ENCODE measurements at regions not wholly inside any gene's neighbourhood (a gene's known extent, or its start where the extent isn't known, plus 50 kb on each side); places are given as distances from the start of the nearest gene placed in this dataset.

GRCh38 chr6:150725795-150726194 is 126.1 kb downstream of the PLEKHG1 start:
- peaks cover 0 to 5% of the 10 kb centered on the region in 2 donors for H3K4me1 ChIP-seq
- H3K27ac ChIP-seq: no peak overlapping the region
- TF ChIP-seq CTCF (IDR thresholded peaks at IDR 0.05): no peak
- no peaks in the 10 kb centered on the region for H3K9me3 ChIP-seq
- H3K36me3 ChIP-seq: no peaks in the 10 kb centered on the region
- no peak for DNase-seq (ENCODE audit: low spot score)
- no peaks in the 10 kb centered on the region for H3K27me3 ChIP-seq
- no peak overlapping the region for H3K4me3 ChIP-seq

GRCh38 chr6:150729188-150729748 is 129.6 kb downstream of the PLEKHG1 start:
- Histone ChIP-seq H3K9me3 (no peaks in the 10 kb centered on the region), H3K27me3 (no peaks in the 10 kb centered on the region), H3K36me3 (no peaks in the 10 kb centered on the region), H3K4me3 (no peak overlapping the region), H3K27ac (no peak overlapping the region), H3K4me1 (no peaks in the 10 kb centered on the region)
- no peak for TF ChIP-seq CTCF (IDR thresholded peaks at IDR 0.05)
- no peak for DNase-seq (ENCODE audit: low spot score)

- DNase-seq (ENCODE audit: low spot score): no peak
- Histone ChIP-seq H3K4me1 (no peaks in the 10 kb centered on the region), H3K9me3 (no peaks in the 10 kb centered on the region), H3K27ac (no peak overlapping the region), H3K27me3 (no peaks in the 10 kb centered on the region), H3K4me3 (no peak overlapping the region), H3K36me3 (no peaks in the 10 kb centered on the region)
- no peak for TF ChIP-seq CTCF (IDR thresholded peaks at IDR 0.05)
Observed at GRCh38 chr6:150730801-150731457, 131.2 kb downstream of the PLEKHG1 start.

GRCh38 chr6:150732765-150733539 is 132.6 kb upstream of the MTHFD1L start:
- H3K27me3 ChIP-seq: no peaks in the 10 kb centered on the region
- no peaks in the 10 kb centered on the region for H3K4me1 ChIP-seq
- no peak for DNase-seq (ENCODE audit: low spot score)
- H3K27ac ChIP-seq: no peak overlapping the region
- no peak overlapping the region for H3K4me3 ChIP-seq
- H3K36me3 ChIP-seq: no peaks in the 10 kb centered on the region
- no peaks in the 10 kb centered on the region for H3K9me3 ChIP-seq
- TF ChIP-seq CTCF (IDR thresholded peaks at IDR 0.05): no peak

- no peak for TF ChIP-seq CTCF (IDR thresholded peaks at IDR 0.05)
- Histone ChIP-seq H3K27me3 (no peaks in the 10 kb centered on the region), H3K4me3 (no peak overlapping the region), H3K9me3 (no peaks in the 10 kb centered on the region), H3K27ac (no peak overlapping the region), H3K36me3 (no peaks in the 10 kb centered on the region), H3K4me1 (no peaks in the 10 kb centered on the region)
- no peak for DNase-seq (ENCODE audit: low spot score)
Observed at GRCh38 chr6:150733726-150734125, 131.8 kb upstream of the MTHFD1L start.

All from right atrium auricular region (tissue), 2 donors.